HG02938 (cell line): ENCODE measurements at regions not wholly inside any gene's neighbourhood (a gene's known extent, or its start where the extent isn't known, plus 50 kb on each side); places are given as distances from the start of the nearest gene placed in this dataset.

Experiments
- ATAC-seq: cut with Tn5 transposase; IDR thresholded peaks from one replicate; pipeline ENCODE4 v1.9.1; 2021; ENCODE audit warnings: mild to moderate bottlenecking, moderate library complexity; ENCODE audit not compliant: unreplicated experiment

GRCh38 chr13:110773480-110773879 lies 60.0 kb downstream of the ING1 start:
- ATAC-seq = no peak

GRCh38 chr13:110774051-110774450 lies 60.6 kb downstream of the ING1 start:
- ATAC-seq = no peak

GRCh38 chr13:110774490-110774889 lies 61.0 kb downstream of the ING1 start:
- ATAC-seq = no peak

GRCh38 chr13:110775576-110775975 lies 62.1 kb downstream of the ING1 start:
- no peak for ATAC-seq

- no peak for ATAC-seq
Observed at GRCh38 chr13:110777251-110777820, 63.8 kb downstream of the ING1 start.

- no peak for ATAC-seq
Observed at GRCh38 chr13:110779022-110779421, 65.5 kb downstream of the ING1 start.

GRCh38 chr13:110780422-110780821 lies 66.9 kb downstream of the ING1 start:
- no peak for ATAC-seq

GRCh38 chr13:110782185-110782584 lies 68.7 kb downstream of the ING1 start:
- ATAC-seq = no peak

- ATAC-seq = no peak
Observed at GRCh38 chr13:110784704-110785103, 71.2 kb downstream of the ING1 start.

- no peak for ATAC-seq
Observed at GRCh38 chr13:110788778-110789177, 75.3 kb downstream of the ING1 start.

- no peak for ATAC-seq
Observed at GRCh38 chr13:110789871-110790270, 76.4 kb downstream of the ING1 start.

GRCh38 chr13:110790371-110790770 lies 76.9 kb downstream of the ING1 start:
- ATAC-seq = no peak

- ATAC-seq = no peak
Observed at GRCh38 chr13:110794209-110794608, 80.7 kb downstream of the ING1 start.

GRCh38 chr13:110797230-110797877 lies 83.9 kb downstream of the ING1 start:
- ATAC-seq = no peak

- no peak for ATAC-seq
Observed at GRCh38 chr13:110798081-110798994, 84.8 kb downstream of the ING1 start.

GRCh38 chr13:110799246-110800236 lies 86.0 kb downstream of the ING1 start:
- ATAC-seq = no peak

GRCh38 chr13:110801044-110801443 lies 87.5 kb downstream of the ING1 start:
- no peak for ATAC-seq

- ATAC-seq = no peak
Observed at GRCh38 chr13:110802260-110802659, 88.8 kb downstream of the ING1 start.

GRCh38 chr13:110806636-110807035 lies 93.1 kb downstream of the ING1 start:
- no peak for ATAC-seq

- no peak for ATAC-seq
Observed at GRCh38 chr13:110807546-110807945, 94.0 kb downstream of the ING1 start.

GRCh38 chr13:110808138-110808537 lies 94.6 kb downstream of the ING1 start:
- ATAC-seq = no peak
